ENCODE measurements at regions not wholly inside any gene's neighbourhood (a gene's known extent, or its start where the extent isn't known, plus 50 kb on each side); places are given as distances from the start of the nearest gene placed in this dataset.
"Not testable (repeated sequence)": the region's sequence is repeated elsewhere in the genome, so short reads cannot be mapped to it uniquely, and the experiment has no call there.

DNA sequence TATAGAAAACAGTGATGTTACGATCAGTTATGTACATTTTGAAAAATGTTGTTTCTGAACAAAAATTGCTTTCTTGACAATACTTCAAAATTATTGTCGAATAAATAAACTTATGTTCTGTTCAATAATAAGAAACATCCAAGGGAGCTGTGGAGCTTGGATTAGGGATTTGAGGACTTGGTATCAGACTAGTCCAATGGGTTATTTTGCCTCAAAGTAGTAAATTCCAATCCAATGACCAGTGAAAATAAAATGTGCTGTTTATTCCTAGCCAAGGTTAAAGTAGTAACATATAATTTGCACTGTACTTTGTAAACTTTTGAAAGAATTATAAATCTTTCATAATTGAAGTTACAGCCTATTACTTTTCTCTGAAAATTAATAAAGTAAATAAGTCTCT, 79.1 kb upstream of the IVNS1ABP start:
- DNase-seq: no peak

GRCh38 chr1:185393815-185394214, 76.8 kb upstream of the IVNS1ABP start:
- DNase-seq: no peak

DNA sequence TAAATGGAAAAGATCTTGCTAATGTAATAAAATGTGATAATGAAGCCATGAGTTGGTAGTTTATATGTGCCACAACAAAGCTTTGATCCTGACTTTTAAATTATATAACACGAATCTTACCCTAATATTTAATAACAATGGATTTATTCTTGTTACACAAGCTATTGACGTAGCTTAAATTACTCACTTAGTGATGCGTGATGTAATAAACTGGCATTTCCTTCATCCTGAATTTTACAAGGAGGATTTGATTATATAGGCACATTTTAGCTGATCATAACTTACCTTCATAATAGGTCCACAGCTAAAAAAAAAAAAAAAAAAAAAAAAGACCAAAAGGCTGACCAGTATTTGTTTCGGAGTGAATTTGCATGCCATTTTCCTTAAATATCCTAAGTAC, 76.2 kb upstream of the IVNS1ABP start:
- DNase-seq: no peak

GRCh38 chr1:185388815-185389214, 71.8 kb upstream of the IVNS1ABP start:
- DNase-seq: peak; percentile 55

DNA sequence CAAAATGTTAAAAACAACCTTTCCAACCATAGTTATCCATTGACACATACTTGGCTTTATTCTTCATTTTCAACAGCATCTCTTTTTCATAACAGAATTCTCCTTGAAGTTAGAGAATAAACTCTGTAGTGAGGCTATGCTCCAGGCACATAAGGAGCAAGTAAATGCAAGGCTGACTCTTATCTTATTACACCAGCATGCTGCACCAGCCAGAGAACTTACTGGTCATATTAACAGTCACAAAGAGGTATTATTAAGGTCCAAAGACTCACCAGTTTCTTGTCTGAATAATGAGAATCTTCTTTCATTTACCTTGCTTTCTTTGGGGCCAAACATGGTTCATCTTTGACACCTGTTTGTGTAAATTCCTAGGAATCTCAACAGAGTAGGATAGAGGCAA, 71.3 kb upstream of the IVNS1ABP start:
- DNase-seq: peak; percentile 85

- DNase-seq: no peak
Observed at GRCh38 chr1:185385991-185386390, 68.9 kb upstream of the IVNS1ABP start.

DNA sequence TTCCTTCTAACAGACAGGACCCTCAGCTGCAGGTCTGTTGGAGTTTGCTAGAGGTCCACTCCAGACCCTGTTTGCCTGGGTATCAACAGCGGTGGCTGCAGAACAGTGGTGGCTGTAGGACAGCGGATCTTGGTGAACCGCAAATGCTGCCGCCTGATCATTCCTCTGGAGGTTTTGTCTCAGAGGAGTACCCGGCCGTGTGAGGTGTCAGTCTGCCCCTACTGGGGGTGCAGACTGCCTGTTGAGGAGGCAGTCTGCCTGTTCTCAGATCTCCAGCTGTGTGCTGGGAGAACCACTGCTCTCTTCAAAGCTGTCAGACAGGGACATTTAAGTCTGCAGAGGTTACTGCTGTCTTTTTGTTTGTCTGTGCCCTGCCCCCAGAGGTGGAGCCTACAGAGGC, 66.8 kb upstream of the IVNS1ABP start:
- not testable (repeated sequence) for DNase-seq

DNA sequence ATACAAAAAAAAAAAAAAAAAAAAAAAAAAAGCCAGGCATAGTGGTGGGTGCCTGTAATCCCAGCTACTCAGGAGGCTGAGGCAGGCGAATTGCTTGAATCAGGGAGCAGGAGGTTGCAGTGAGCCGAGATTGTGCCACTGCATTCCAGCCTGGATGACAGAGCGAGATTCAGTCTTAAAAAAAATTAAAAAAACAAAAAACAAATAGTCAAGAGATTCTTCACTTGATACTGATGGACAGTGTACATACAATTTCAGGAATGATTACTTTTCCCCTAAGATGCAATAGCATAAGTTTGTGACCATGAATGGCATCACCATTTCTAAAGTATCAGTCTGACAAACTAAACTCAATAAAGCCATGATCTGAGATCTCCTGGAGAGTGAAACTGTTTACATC, 60.8 kb upstream of the IVNS1ABP start:
- no peak for DNase-seq

- DNase-seq: no peak
Observed at GRCh38 chr1:185376840-185377635, 60.0 kb upstream of the IVNS1ABP start.

DNA sequence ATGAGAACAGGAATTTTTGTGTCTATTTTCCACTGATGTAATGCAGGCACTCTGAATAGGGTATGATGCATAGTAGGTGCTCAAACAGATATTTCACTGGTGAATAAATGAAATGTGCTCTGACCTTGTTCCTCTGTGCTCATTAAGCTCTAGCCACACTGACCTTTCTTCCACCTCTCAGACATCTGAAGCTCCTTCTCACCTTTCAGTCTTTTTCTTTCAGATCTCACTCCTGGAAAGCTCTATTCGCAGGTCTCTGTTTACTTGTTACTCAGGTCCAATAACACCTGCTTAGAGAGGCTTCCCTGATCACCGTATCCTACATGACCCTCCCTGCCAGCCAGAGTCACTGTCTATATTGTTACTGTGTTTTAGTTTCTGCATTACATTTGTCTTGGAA, 59.2 kb upstream of the IVNS1ABP start:
- no peak for DNase-seq

DNA sequence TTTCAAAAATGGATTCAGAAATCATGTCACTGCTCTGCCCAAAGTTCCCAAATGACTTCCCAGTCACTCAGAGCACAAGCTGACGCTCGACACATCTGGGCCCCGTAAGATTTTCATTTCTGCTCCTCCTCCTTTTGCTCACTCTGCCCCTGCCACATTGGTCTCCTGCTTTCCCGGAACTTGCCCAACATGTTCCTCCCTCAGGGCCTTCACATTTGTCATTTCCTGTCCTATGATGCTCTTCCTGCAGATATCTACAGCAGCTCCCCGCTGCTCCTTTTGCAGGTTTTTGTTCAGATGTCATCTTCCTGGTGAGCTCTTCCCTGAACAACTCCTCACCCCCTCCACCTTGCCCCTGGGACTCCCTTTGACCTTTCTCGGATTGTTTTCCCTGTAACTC, 58.5 kb upstream of the IVNS1ABP start:
- DNase-seq: no peak

DNA sequence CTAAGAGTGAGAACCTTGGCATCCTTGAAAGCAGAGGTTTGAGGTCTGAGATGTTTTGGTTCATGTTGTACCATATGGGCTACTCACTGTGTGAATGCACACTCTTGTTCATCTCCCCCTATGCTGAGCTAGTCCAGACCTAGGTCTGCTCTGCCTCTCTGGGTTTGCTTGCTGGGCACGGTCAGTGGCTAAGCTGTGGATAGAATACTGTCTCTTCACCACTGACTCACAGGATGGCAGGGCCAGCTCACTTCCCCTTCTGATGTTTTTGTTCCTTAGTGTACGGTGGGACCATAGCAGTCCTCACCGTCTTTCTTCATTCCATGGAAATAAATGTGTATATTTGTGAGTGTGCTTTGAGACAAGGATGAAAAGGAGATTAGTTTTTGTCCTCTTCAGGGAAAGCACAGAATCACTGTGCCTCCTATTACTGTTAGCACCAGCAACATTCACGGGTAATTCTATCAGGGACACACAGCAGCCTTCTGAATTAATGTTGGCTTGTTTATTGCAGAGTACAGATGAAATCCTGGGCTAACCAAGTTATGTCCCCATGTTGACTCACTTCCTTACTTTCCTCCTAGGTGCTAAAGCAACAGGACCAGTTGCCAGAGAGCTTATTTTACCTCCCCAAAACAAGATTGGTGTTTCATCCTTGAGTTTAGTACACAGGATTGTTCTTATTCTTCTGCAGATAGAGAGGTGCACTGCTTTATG, 56.9 kb upstream of the IVNS1ABP start:
- no peak for DNase-seq

DNA sequence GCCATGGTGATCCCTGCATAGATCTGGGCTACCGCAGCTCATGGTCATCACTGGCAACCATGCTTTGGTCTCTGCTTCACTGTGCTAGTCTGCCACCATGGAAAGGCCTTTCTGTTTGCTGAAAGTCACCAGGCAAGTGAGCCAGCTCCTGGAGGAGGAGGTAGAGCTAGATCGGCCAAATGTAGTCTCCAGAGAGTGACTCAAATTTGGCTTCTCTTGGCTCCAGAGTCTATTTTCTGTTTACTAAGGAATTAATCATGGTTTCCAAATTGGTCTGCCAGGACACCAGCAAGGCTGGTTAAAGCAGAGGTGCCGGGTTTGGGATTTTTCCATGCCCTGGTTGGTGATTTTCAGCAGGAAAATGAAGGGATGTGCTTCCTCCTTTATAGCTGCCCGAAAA, 52.7 kb upstream of the IVNS1ABP start:
- DNase-seq: no peak

GRCh38 chr1:185368913-185369491, 52.0 kb upstream of the IVNS1ABP start:
- no peak for DNase-seq

GRCh38 chr1:185368313-185368855, 51.3 kb upstream of the IVNS1ABP start:
- no peak for DNase-seq

- no peak for DNase-seq
Observed at GRCh38 chr1:185367218-185367617, 50.2 kb upstream of the IVNS1ABP start.

All from hematopoietic multipotent progenitor cell treated with erythropoietin and hydrocortisone succinate and interleukin-3 and kit ligand, for 6 days (in vitro differentiated cells).